ENCODE measurements at regions not wholly inside any gene's neighbourhood (a gene's known extent, or its start where the extent isn't known, plus 50 kb on each side); places are given as distances from the start of the nearest gene placed in this dataset.
A peak's percentile ranks its signal among the peaks of the same experiment; 100 is the strongest.

DNA sequence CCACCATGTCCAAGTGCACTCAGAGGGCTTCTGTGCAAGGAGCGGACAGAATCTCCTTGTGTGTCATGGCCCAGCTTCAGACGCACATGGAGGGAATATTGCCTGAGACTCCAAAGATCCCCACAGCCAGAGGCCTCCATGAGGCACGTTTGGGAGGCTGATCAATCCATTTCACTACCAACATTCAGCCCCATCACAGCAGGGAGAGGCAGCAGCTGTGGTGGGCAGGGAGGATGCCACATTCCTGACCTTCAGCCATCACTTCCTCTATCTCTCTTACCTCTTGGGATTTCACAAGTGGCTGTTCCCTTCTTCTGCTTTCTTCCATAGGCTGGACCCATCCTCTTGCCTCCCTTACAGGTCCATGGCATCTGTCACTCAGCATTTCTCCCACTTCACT is 82.4 kb upstream of the MBNL2 start:
- Histone ChIP-seq H3K27ac (ENCODE audit: low read length) (no peak overlapping the region), H3K9me3 (ENCODE audit: control insufficient read depth in 1 of 2, low read length in 2 of 2) (no peaks in the 10 kb centered on the region), H3K36me3 (ENCODE audit: control insufficient read depth in 1 of 2, insufficient read depth in 2 of 2, low read length in 2 of 2) (no peaks in the 10 kb centered on the region), H3K27me3 (ENCODE audit: low read depth, low read length) (no peaks in the 10 kb centered on the region), H3K4me3 (ENCODE audit: low read depth in 1 of 2, low read length in 2 of 2) (no peak overlapping the region), H3K4me1 (ENCODE audit: control insufficient read depth in 1 of 2, insufficient read depth in 2 of 2, low read length in 2 of 2) (peaks cover 10 to 19% of the 10 kb centered on the region in 2 donors)

DNA sequence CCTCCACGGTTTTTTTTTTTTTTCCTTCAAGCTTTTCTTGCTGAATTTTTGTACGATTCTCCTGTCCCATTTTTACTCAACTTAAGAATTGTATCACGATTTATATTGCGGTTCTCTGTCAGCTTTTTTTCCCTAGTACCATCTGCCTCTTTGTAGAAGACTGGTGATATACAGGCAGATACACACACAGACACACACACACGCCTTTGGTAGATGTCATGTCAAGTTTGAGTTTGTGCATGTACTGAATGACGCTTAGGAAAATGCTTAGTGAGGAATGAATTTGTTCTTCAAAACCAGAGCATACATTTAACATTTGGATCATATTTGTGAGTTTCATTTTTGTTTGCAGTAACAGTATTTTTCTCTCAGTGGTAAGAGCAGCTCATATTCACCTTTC is 82.0 kb upstream of the MBNL2 start:
- H3K27me3 ChIP-seq (ENCODE audit: low read depth, low read length), result no peaks in the 10 kb centered on the region
- no peak overlapping the region for H3K27ac ChIP-seq (ENCODE audit: low read length)
- no peak overlapping the region for H3K4me3 ChIP-seq (ENCODE audit: low read depth in 1 of 2, low read length in 2 of 2)
- H3K4me1 ChIP-seq (ENCODE audit: control insufficient read depth in 1 of 2, insufficient read depth in 2 of 2, low read length in 2 of 2), result peaks cover 10 to 19% of the 10 kb centered on the region in 2 donors
- H3K36me3 ChIP-seq (ENCODE audit: control insufficient read depth in 1 of 2, insufficient read depth in 2 of 2, low read length in 2 of 2), result no peaks in the 10 kb centered on the region
- H3K9me3 ChIP-seq (ENCODE audit: control insufficient read depth in 1 of 2, low read length in 2 of 2), result no peaks in the 10 kb centered on the region

DNA sequence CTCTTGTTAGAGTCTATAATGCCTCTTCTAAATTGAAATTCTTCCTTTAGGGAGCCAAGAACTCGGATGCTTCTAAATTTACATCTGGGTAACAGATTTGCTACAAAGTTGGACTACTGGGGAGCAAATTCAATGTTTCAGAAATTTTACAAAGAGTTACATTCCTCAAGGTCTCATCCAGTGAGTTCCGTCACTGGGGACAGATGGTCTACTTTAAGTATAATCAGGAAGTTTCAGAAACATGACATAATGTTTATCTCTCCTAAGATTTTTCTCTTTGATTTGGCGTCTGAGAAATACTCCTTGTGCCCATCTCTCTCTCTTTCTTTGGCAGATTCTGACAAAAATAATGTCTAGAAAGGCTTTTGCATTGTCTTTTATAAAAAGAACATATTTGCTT is 81.5 kb upstream of the MBNL2 start:
- no peaks in the 10 kb centered on the region for H3K27me3 ChIP-seq (ENCODE audit: low read depth, low read length)

DNA sequence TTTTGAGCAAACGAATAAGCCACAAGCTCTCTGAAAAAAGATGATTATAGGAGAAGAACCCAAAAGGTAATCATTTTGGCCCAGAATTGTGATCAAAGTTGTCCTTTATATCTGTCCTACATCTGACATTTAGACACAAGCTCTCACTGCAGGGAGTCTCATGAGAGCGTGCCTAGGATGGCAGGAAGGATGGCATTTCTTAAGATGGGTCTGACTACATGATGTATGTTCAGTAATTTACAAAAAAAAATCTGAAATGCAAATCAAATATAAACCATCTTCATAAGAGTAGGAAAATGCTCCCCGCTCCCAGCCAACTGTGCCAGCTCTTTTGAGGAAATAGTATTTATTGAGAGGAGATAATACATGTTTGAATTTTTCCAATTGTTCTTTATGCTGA is 81.0 kb upstream of the MBNL2 start:
- no peaks in the 10 kb centered on the region for H3K36me3 ChIP-seq (ENCODE audit: control insufficient read depth in 1 of 2, insufficient read depth in 2 of 2, low read length in 2 of 2)
- H3K27me3 ChIP-seq (ENCODE audit: low read depth, low read length), result no peaks in the 10 kb centered on the region
- no peak overlapping the region for H3K27ac ChIP-seq (ENCODE audit: low read length)
- H3K9me3 ChIP-seq (ENCODE audit: control insufficient read depth in 1 of 2, low read length in 2 of 2), result no peaks in the 10 kb centered on the region
- H3K4me1 ChIP-seq (ENCODE audit: control insufficient read depth in 1 of 2, insufficient read depth in 2 of 2, low read length in 2 of 2), result peaks cover 10 to 19% of the 10 kb centered on the region in 2 donors
- H3K4me3 ChIP-seq (ENCODE audit: low read depth in 1 of 2, low read length in 2 of 2), result no peak overlapping the region

More for the DNA sequence above, 81.5 kb upstream of the MBNL2 start:
- Histone ChIP-seq H3K36me3 (ENCODE audit: control insufficient read depth in 1 of 2, insufficient read depth in 2 of 2, low read length in 2 of 2) (no peaks in the 10 kb centered on the region), H3K9me3 (ENCODE audit: control insufficient read depth in 1 of 2, low read length in 2 of 2) (no peaks in the 10 kb centered on the region), H3K27ac (ENCODE audit: low read length) (no peak overlapping the region), H3K4me1 (ENCODE audit: control insufficient read depth in 1 of 2, insufficient read depth in 2 of 2, low read length in 2 of 2) (peaks cover 10 to 19% of the 10 kb centered on the region in 2 donors), H3K4me3 (ENCODE audit: low read depth in 1 of 2, low read length in 2 of 2) (no peak overlapping the region)

DNA sequence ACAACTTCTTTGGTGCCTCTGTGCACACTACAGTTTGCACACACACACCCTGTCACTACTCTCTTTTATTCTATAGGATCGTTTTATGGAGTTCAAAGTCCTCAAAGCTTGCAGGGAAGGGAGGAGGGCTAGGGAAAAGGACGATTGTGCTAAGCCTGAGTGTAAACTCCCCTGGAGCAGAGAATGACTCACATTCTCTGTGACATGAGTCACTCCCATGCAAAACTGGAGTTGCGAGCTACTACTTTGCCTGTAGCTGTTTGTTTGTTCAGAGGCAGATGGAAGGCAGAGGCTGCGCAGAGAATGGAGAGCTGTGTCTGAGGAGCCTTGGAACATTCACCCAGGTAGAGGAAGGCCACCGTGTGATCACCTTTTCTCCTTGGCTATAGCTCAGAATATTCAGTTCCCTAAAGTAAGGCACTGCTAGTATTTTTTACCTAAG is 80.5 kb upstream of the MBNL2 start:
- Histone ChIP-seq H3K27me3 (ENCODE audit: low read depth, low read length) (no peaks in the 10 kb centered on the region), H3K4me3 (ENCODE audit: low read depth in 1 of 2, low read length in 2 of 2) (peak overlapping the region; percentile 21 to 45), H3K4me1 (ENCODE audit: control insufficient read depth in 1 of 2, insufficient read depth in 2 of 2, low read length in 2 of 2) (peaks cover 10 to 19% of the 10 kb centered on the region in 2 donors), H3K9me3 (ENCODE audit: control insufficient read depth in 1 of 2, low read length in 2 of 2) (no peaks in the 10 kb centered on the region), H3K27ac (ENCODE audit: low read length) (peak overlapping the region; percentile 18), H3K36me3 (ENCODE audit: control insufficient read depth in 1 of 2, insufficient read depth in 2 of 2, low read length in 2 of 2) (no peaks in the 10 kb centered on the region)

DNA sequence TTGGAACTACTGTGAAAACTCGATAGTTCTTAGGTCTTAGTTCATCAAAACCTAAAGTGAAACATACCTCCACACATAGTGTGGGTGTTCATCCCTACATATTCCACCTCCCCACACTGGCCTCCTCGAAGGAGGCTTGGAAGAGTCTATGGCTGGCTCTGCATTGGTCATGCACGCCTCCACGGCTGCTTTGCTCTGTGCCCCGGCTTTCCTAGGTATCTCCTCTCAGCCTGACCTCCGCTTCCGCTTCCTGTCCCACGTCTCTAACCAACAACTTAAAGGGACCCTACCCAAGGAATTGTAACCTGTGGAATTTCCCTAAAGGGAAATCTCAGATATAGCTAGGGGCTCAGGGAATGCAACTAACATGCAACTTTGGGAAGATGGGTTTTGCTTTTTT is 79.7 kb upstream of the MBNL2 start:
- H3K4me1 ChIP-seq (ENCODE audit: control insufficient read depth in 1 of 2, insufficient read depth in 2 of 2, low read length in 2 of 2), result peaks cover 10 to 19% of the 10 kb centered on the region in 2 donors
- H3K4me3 ChIP-seq (ENCODE audit: low read depth in 1 of 2, low read length in 2 of 2), result peak overlapping the region in 1 of 2 donors; percentile 45
- no peaks in the 10 kb centered on the region for H3K9me3 ChIP-seq (ENCODE audit: control insufficient read depth in 1 of 2, low read length in 2 of 2)
- no peaks in the 10 kb centered on the region for H3K27me3 ChIP-seq (ENCODE audit: low read depth, low read length)
- no peaks in the 10 kb centered on the region for H3K36me3 ChIP-seq (ENCODE audit: control insufficient read depth in 1 of 2, insufficient read depth in 2 of 2, low read length in 2 of 2)
- H3K27ac ChIP-seq (ENCODE audit: low read length), result peak overlapping the region; percentile 18

DNA sequence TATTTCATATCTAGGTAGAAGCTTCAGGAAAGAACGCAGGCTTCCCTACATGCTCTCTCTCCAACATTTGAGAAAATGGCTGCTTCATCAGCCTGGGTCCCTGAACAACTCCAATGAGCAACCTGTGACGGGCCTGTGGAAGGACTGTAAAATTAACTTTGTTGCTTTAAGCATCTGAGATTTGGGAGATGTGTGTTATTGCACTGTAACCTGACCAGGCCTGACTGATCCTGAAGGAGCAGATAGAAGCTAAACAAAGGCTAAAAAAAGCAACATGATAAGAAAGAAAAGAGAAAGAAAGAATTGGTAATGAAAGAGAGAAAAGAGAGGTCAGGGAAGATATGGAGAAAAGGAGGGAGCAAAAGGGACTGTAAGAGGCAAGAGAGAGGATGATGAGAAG is 77.1 kb upstream of the MBNL2 start:
- Histone ChIP-seq H3K27ac (ENCODE audit: low read length) (no peak overlapping the region), H3K9me3 (ENCODE audit: control insufficient read depth in 1 of 2, low read length in 2 of 2) (no peaks in the 10 kb centered on the region), H3K27me3 (ENCODE audit: low read depth, low read length) (no peaks in the 10 kb centered on the region), H3K36me3 (ENCODE audit: control insufficient read depth in 1 of 2, insufficient read depth in 2 of 2, low read length in 2 of 2) (no peaks in the 10 kb centered on the region), H3K4me3 (ENCODE audit: low read depth in 1 of 2, low read length in 2 of 2) (no peak overlapping the region), H3K4me1 (ENCODE audit: control insufficient read depth in 1 of 2, insufficient read depth in 2 of 2, low read length in 2 of 2) (peaks cover 10 to 19% of the 10 kb centered on the region in 2 donors)

DNA sequence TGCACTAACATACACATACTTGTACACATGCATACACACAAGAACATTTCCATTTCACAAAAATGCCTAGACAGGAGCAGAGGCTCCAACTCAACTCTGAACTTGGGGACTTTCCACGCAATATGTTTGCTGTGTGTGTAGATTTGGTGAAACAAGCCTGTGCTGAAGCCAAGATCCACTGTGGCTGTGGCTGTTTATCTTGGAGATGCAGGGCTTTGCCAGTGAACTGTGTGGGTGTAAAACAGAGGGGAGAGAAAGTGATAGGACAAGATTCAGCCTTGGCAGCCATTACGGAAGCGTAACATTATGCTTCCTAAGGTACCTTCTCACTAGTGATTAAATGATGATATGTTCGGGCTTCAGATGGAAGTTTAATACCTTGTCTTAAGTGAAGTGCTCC is 73.2 kb upstream of the MBNL2 start:
- Histone ChIP-seq H3K27ac (ENCODE audit: low read length) (no peak overlapping the region), H3K36me3 (ENCODE audit: control insufficient read depth in 1 of 2, insufficient read depth in 2 of 2, low read length in 2 of 2) (no peaks in the 10 kb centered on the region), H3K4me3 (ENCODE audit: low read depth in 1 of 2, low read length in 2 of 2) (no peak overlapping the region), H3K27me3 (ENCODE audit: low read depth, low read length) (no peaks in the 10 kb centered on the region), H3K9me3 (ENCODE audit: control insufficient read depth in 1 of 2, low read length in 2 of 2) (no peaks in the 10 kb centered on the region), H3K4me1 (ENCODE audit: control insufficient read depth in 1 of 2, insufficient read depth in 2 of 2, low read length in 2 of 2) (no peaks in the 10 kb centered on the region)

DNA sequence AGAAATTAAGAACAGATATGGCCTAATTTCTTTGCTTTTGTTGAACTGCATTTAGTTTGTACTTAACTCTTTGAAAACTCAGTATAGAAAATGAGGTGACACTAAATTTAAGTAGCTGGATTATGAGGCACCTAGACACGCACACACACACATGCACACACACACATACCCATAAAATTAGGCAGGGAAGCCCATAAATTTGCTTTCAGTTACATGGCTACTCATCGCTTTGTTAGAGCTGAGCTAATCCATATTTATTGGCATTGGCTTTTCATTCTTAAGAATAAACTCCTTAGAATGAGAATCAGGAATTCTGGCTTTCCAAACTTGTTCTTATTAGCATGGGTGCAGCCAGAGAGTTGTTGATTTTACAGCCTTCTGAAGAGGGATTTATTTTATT is 61.7 kb upstream of the MBNL2 start:
- Histone ChIP-seq H3K27ac (ENCODE audit: low read length) (no peak overlapping the region), H3K36me3 (ENCODE audit: control insufficient read depth in 1 of 2, insufficient read depth in 2 of 2, low read length in 2 of 2) (no peaks in the 10 kb centered on the region), H3K4me3 (ENCODE audit: low read depth in 1 of 2, low read length in 2 of 2) (no peak overlapping the region), H3K9me3 (ENCODE audit: control insufficient read depth in 1 of 2, low read length in 2 of 2) (no peaks in the 10 kb centered on the region), H3K27me3 (ENCODE audit: low read depth, low read length) (no peaks in the 10 kb centered on the region), H3K4me1 (ENCODE audit: control insufficient read depth in 1 of 2, insufficient read depth in 2 of 2, low read length in 2 of 2) (no peaks in the 10 kb centered on the region)

DNA sequence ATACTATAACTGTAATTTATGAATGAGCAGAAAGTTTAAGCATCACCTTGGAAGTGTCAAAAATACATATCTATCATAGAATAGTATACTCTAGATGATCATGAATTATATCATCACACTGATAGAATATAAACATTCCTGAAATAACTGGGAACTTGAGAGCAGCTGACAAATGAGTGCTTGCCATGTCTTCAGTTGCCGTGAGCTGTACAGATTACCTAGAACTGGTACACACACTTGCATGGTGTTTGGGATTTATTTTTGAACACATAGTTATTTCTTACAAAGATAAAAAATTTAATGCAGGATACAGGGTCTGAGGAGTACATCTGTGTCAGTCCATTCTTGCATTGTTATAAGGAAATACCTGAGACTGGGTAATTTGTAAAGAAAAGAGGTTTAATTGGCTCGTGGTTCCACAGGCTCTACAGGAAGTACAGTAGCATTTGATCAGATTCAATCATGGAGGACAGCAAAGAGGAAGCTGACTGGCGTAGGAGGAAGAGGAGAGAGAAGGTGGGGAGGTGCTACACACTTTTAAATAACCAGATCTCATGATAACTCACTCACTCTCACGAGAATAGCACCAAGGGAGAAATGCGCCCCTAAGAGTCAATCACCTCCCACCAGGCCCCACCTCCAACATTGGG is 60.4 kb upstream of the MBNL2 start:
- Histone ChIP-seq H3K9me3 (ENCODE audit: control insufficient read depth in 1 of 2, low read length in 2 of 2) (no peaks in the 10 kb centered on the region), H3K27me3 (ENCODE audit: low read depth, low read length) (no peaks in the 10 kb centered on the region), H3K36me3 (ENCODE audit: control insufficient read depth in 1 of 2, insufficient read depth in 2 of 2, low read length in 2 of 2) (no peaks in the 10 kb centered on the region), H3K4me1 (ENCODE audit: control insufficient read depth in 1 of 2, insufficient read depth in 2 of 2, low read length in 2 of 2) (no peaks in the 10 kb centered on the region), H3K27ac (ENCODE audit: low read length) (no peak overlapping the region), H3K4me3 (ENCODE audit: low read depth in 1 of 2, low read length in 2 of 2) (no peak overlapping the region)

DNA sequence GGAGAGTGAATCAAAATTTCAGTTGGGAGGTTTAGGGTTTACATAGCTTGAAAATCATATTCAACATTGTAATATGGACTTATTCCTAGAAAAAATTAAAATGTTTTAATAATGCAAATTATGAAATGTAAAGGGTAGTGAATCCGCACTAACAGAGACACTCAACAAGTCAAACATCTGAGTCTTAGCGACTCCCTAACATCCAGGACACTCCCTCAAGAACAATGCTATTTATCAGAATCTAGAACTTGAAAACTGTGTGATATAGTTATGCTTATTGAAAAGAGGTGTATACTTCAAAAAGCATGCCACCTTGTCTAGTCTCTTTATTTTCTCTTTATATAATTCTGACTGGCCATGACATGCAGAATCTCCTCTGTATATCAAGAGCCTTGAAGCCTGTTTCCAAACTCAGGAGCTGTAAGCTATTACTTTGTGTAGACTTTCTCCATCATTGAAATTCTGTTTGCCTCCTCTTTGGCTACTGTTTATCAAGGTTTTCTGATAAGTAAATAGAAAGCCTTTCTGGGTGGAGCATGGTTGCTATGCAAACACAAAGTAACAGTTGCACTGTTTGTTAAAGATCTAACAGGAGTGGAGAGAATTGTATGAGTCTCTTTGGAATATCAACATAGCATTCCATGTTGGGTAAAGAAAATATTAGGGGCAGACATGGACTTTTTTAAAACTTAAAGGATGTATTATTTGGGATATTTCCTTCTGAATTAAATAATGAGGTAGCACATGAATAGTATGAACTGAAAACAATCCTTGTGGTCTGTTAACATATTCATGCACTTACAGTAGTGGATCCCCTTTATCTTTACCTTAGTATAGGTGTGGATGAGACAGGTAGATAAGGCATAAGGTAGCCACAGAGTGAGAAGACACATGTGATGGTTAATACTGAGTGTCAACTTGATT is 56.4 kb upstream of the MBNL2 start:
- no peaks in the 10 kb centered on the region for H3K9me3 ChIP-seq (ENCODE audit: control insufficient read depth in 1 of 2, low read length in 2 of 2)
- no peak overlapping the region for H3K4me3 ChIP-seq (ENCODE audit: low read depth in 1 of 2, low read length in 2 of 2)
- no peaks in the 10 kb centered on the region for H3K27me3 ChIP-seq (ENCODE audit: low read depth, low read length)
- no peak overlapping the region for H3K27ac ChIP-seq (ENCODE audit: low read length)
- H3K4me1 ChIP-seq (ENCODE audit: control insufficient read depth in 1 of 2, insufficient read depth in 2 of 2, low read length in 2 of 2), result no peaks in the 10 kb centered on the region
- no peaks in the 10 kb centered on the region for H3K36me3 ChIP-seq (ENCODE audit: control insufficient read depth in 1 of 2, insufficient read depth in 2 of 2, low read length in 2 of 2)
